Urothelium cell line (cell line): ENCODE measurements at regions not wholly inside any gene's neighbourhood (a gene's known extent, or its start where the extent isn't known, plus 50 kb on each side); places are given as distances from the start of the nearest gene placed in this dataset.
"Not testable (repeated sequence)": the region's sequence is repeated elsewhere in the genome, so short reads cannot be mapped to it uniquely, and the experiment has no call there.

Experiments used
- DNase-seq: peaks from one replicate; pipeline ENCODE4 v3.0.0; 2011; ENCODE audit warnings: low spot score, mixed read lengths
- FAIRE-seq: peaks from 2 replicates; lab custom pipeline; 2011; peaks lifted over from hg19 to GRCh38; lab: Jason Lieb, UNC

DNA sequence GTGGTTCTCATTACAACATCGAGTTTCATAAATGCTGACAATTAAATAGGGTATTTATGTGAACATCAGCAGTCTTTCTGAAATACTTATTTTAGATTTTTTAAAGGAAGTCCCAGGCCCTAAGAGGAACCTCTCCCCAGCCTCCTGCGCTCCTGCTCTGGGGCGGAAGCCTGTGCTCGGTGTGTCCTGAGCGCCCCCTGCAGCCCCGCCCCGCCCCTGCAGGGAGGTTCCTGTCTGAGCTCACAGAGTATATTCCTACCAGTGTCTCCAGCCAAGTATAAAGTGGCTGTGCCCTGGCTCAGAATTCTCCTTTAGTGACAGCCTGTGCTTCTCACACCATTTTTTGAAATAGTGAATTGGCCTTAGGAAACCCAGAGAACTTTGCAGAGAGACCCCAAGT, 567.9 kb downstream of the GOLGA6L6 start:
- DNase-seq: peak; percentile 36
- no peak for FAIRE-seq

GRCh38 chr15:19972582-19972981, 569.0 kb downstream of the GOLGA6L6 start:
- not testable (repeated sequence) for FAIRE-seq, DNase-seq

GRCh38 chr15:19965574-19965973, 576.0 kb downstream of the GOLGA6L6 start:
- not testable (repeated sequence) for FAIRE-seq, DNase-seq

DNA sequence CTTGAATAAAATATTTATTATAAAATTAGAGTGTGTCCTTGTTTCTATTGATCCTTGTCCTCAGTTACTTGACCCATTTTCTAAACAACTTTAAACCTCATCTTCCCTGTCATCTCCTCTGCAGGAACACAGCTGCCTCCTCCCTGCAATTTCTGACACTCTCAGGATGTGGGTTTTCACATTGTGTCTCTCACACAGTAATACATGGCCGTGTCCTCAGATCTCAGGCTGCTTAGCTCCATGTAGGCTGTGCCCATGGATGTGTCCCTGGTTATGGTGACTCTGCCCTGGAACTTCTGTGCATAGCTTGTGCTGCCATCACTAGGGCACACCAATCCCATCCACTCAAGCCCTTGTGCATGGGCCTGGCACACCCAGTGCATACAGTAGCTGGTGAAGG, 577.1 kb downstream of the GOLGA6L6 start:
- FAIRE-seq, DNase-seq: not testable (repeated sequence)

DNA sequence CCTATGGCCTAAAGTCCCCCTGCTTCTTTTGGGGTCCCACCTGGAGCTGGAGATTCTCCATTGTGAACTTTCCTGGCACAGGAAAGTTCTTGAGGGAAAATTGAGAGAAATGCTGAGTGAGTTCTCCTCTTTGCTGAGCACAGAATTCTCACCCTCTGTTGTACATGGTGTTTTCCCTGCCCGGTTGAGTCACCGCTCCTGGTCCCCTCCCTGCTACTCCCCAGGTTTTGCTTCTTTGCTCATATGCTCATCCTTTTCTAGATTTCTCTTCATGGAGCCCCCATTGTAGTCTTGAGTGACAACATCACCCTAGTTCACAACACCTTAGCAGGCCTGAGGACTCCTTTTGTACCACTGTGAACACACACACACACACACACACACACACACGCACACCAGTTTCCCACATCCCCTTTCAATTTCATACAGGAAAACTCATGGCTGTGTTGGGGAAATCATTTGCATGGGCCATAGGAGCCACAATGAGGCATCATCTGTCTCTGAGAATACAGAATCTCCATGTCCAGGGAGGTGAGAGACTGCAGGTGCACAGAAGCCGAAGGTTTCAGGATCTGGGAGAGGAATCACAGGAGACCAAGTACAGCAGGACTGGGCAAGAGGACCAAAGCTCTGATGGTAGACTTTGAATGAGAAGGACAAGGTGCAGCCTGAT, 585.3 kb downstream of the GOLGA6L6 start:
- DNase-seq (no peak), FAIRE-seq (peak; percentile 35)

GRCh38 chr15:19944261-19944888, 597.2 kb downstream of the GOLGA6L6 start:
- FAIRE-seq (no peak), DNase-seq (peak; percentile 17)

- DNase-seq: no peak
- FAIRE-seq: no peak
Observed at GRCh38 chr15:19943515-19943914, 598.1 kb downstream of the GOLGA6L6 start.

GRCh38 chr15:19903281-19903680, 638.3 kb downstream of the GOLGA6L6 start:
- not testable (repeated sequence) for FAIRE-seq, DNase-seq

GRCh38 chr15:19902388-19902787, 639.2 kb downstream of the GOLGA6L6 start:
- DNase-seq, FAIRE-seq: not testable (repeated sequence)

DNA sequence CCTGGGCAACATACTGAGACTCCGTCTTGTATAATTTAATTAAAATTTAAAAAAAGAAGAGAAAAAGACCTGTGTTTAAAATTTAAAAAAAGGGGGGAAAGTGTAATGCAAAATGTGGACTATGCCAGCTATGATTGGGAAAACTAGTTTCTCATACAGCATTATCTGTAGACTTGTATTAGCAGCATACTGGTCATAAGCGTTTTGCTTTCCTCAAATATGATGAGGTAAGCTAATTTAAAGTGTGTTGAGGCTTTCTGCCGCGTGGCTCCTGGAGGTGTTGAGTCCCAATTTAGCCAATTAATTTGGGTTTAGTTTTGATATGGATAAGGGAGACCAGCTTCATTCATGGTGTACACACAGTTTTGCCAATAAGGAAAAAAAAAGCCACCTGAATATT, 640.2 kb downstream of the GOLGA6L6 start:
- not testable (repeated sequence) for FAIRE-seq, DNase-seq

- no peak for FAIRE-seq
- no peak for DNase-seq
Observed at GRCh38 chr15:19899021-19899824, 642.4 kb downstream of the GOLGA6L6 start.

DNA sequence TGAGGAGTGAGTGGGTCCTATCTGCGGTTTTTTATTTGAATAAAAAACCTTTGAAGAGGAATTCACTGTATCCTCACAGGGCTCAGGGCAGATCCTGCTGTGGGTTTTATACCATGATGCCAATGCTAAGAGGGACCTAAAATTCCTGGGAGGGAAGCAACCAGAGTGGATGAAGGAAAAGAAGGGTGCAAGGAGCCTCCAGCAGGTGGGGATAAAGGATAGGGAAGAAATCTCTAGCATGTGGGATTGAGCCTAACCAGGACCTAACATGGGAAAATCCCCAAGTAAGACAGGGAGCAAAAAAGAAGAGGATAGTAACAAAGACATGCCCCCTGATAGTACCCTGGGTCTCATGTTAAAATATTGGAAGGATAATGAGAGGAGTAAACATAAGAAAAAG, 652.8 kb downstream of the GOLGA6L6 start:
- FAIRE-seq, DNase-seq: not testable (repeated sequence)

GRCh38 chr15:19844061-19844460, 697.5 kb downstream of the GOLGA6L6 start:
- FAIRE-seq, DNase-seq: not testable (repeated sequence)
